ENCODE measurements at regions not wholly inside any gene's neighbourhood (a gene's known extent, or its start where the extent isn't known, plus 50 kb on each side); places are given as distances from the start of the nearest gene placed in this dataset.

DNA sequence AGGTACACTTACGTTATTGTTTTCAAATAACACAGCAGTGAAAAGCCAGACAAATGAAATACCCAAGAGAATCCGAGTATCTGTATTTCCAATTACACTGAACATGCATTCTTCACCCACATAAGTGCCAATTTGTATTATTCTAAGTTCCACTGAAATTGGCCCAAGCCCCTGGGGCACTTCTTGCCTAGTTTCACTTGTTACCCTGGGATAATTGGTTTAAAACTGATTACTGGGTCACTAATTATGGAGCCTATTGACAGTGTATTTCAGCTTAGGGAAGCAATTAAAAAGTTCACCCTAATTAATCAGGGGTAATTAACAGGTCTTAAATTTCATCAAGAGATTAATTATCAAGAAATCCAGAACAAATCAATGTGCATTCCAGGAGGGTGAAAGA, 60.5 kb upstream of the HS3ST2 start:
- H3K27ac Mint-ChIP-seq = no peak overlapping the region
- H3K4me3 Mint-ChIP-seq = no peak overlapping the region
- CTCF ChIA-PET = no interaction called here
- no peaks in the 10 kb centered on the region for H3K36me3 Mint-ChIP-seq
- peaks cover 3% of the 10 kb centered on the region for H3K9me3 Mint-ChIP-seq
- intact Hi-C loops (cut with micrococcal nuclease) = no loop called here
- POLR2A ChIA-PET = no interaction called here
- no peaks in the 10 kb centered on the region for H3K4me1 Mint-ChIP-seq (ENCODE audit: low read depth)
- DNase-seq = no peak
- peaks cover 4% of the 10 kb centered on the region for H3K27me3 Mint-ChIP-seq

DNA sequence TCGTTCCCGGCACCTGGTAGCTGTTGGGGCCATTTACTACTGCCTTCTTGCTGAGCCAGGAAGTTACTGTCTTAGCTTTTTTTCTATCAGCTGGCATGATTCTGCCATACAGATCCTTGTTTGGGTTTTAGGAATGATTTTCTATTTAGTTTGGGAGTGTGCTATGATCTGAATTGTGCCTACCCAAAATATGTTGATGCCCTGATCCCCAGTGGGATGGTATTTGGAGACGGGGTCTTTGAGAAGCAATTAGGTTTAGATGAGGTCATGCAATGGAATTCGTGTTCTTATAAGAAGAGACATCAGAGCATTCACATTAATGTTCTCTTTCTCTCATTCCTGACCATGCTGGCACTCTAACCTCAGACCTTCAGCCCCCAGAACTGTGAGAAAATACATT, 59.4 kb upstream of the HS3ST2 start:
- H3K36me3 Mint-ChIP-seq = no peaks in the 10 kb centered on the region
- ChIA-PET CTCF (no interaction called here), POLR2A (interaction anchor here (0.7 kb wide), 1 partner anchor 218 kb away, joined by 3 read pairs; no protein-coding TSS in a partner anchor)
- H3K9me3 Mint-ChIP-seq = peaks cover 2% of the 10 kb centered on the region
- H3K27ac Mint-ChIP-seq = no peak overlapping the region
- peaks cover 7% of the 10 kb centered on the region for H3K27me3 Mint-ChIP-seq
- no peak for DNase-seq
- intact Hi-C loops (cut with micrococcal nuclease) = no loop called here
- no peaks in the 10 kb centered on the region for H3K4me1 Mint-ChIP-seq (ENCODE audit: low read depth)
- no peak overlapping the region for H3K4me3 Mint-ChIP-seq

DNA sequence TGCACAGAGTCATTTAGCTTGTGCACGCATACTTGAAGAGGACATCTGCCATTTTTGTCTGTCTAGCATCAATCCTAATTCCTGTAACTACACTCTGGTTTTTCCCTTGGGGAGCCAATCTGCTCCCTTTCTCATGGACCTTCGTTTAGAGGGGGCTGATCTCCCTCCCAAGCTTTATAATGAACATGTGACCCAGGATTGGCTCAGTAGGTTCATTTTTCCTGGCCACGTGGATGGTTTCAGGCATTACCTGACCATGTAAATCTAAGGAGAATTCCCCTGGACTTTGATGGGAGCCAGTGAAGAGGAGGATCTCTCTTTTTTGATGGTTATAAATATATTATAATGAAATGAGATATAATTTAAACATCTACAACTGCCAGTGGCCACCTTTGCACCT, 56.8 kb upstream of the HS3ST2 start:
- Mint-ChIP-seq H3K27ac (no peak overlapping the region), H3K36me3 (no peaks in the 10 kb centered on the region), H3K9me3 (no peaks in the 10 kb centered on the region), H3K4me3 (no peak overlapping the region), H3K4me1 (ENCODE audit: low read depth) (no peaks in the 10 kb centered on the region), H3K27me3 (peaks cover 7% of the 10 kb centered on the region)
- ChIA-PET POLR2A (no interaction called here), CTCF (no interaction called here)
- no peak for DNase-seq
- intact Hi-C loops (cut with micrococcal nuclease) = no loop called here

DNA sequence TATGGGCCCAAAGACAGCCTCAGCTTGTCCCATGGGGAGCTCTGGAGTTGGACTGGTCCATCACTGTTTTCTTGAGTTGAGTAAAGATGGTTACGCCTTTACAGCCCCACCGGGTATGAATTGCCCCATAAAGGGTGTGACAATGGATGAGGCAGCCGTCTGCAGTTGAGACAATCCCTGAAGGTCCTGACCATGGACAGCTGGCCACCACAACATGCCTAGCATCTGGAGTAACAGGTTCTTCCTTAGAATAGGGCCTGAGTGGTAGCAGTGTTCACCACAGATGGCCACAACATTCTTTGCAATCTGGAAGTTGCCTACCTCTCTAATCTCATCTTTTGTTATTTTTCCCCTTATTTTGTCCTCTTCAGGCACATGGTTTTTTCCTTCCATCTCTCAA, 51.5 kb upstream of the HS3ST2 start:
- Mint-ChIP-seq H3K27me3 (peaks cover 9% of the 10 kb centered on the region), H3K9me3 (no peaks in the 10 kb centered on the region), H3K27ac (no peak overlapping the region), H3K36me3 (no peaks in the 10 kb centered on the region), H3K4me3 (no peak overlapping the region), H3K4me1 (ENCODE audit: low read depth) (no peaks in the 10 kb centered on the region)
- POLR2A ChIA-PET = no interaction called here
- intact Hi-C loops (cut with micrococcal nuclease) = no loop called here
- CTCF ChIA-PET = no interaction called here
- no peak for DNase-seq

DNA sequence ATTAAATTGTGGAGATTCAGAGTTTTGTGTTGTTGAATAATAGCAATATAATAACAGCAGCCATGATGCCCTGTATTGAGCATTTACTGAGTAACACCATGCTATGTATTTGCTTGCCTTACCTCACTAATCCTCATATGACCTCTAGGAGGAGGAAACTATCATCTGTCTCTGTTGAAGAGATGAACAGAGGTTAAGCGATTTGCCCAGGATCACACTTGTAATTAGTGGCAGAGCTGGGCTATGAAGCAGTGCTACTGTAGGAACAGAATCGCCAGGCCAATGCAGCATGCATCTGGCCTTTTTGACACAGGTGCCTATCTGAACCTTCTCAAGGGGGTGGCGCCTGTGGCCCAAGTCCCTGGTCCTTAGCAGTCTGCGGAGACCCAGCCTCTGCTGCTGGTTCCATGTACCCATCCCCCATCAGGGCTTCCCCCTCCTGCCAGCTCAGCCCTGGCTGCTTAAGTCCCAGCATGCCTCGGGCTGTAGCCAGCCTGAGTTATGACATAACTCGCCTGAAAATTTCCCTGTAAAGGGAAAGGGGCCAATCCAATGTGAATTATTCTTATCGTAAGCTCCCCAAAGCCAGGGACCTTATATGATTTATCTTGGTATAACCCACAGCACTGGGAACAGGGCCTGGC, 50.4 kb upstream of the HS3ST2 start:
- Mint-ChIP-seq H3K9me3 (no peaks in the 10 kb centered on the region), H3K4me3 (no peak overlapping the region), H3K4me1 (ENCODE audit: low read depth) (no peaks in the 10 kb centered on the region), H3K36me3 (no peaks in the 10 kb centered on the region), H3K27ac (no peak overlapping the region), H3K27me3 (peaks cover 8% of the 10 kb centered on the region)
- ChIA-PET POLR2A (no interaction called here), CTCF (no interaction called here)
- DNase-seq = no peak
- intact Hi-C loops (cut with micrococcal nuclease) = no loop called here

All from activated CD4-positive, alpha-beta memory T cell treated with anti-CD3 and anti-CD28 coated beads for 36 hours (primary cell).